K562 (cell line): ENCODE measurements at regions not wholly inside any gene's neighbourhood (a gene's known extent, or its start where the extent isn't known, plus 50 kb on each side); places are given as distances from the start of the nearest gene placed in this dataset.
A peak's percentile ranks its signal among the peaks of the same experiment; 100 is the strongest.

Experiments
- ATAC-seq: fragments of 200-7000 bp; cut with Tn5 transposase; 3 replicates; pipeline ENCODE4 v1.9.1; 2020; ENCODE audit warnings: moderate library complexity
- BruUV-seq: library from RNA; stranded (reverse); fragments of 400-500 nt; replicated peaks from 2 replicates; lab custom pipeline; 2021; lab: Mats Ljungman, UMichigan
- CTCF ChIA-PET: fragments of 300-600 bp; formaldehyde crosslinking; extraction: SDS; loops from one replicate; lab custom pipeline; 2021; ENCODE audit warnings: low intra/inter-chr PET ratio; lab: Yijun Ruan, JAX
- POLR2A ChIA-PET: fragments of 300-600, 350-650 bp; sonication (Branson Sonifier 250); formaldehyde crosslinking; extraction: SDS; loops from one replicate; lab custom pipeline; 2021; ENCODE audit warnings: antibody characterized with exemption, inconsistent platforms; lab: Yijun Ruan, JAX
- DNase-seq, 4 experiments: peaks; one replicate each; pipeline versions ENCODE4 v3.0.0 to v3.0.0-alpha.2; 2011 to 2018; ENCODE audit warnings: low spot score in 3 of 4, mixed read lengths in 3 of 4; ENCODE audit errors: extremely low read depth in 1 of 4
- FAIRE-seq: peaks from 2 replicates; lab custom pipeline; 2011; peaks lifted over from hg19 to GRCh38; lab: Jason Lieb, UNC
- H2AFZ ChIP-seq: 2 replicates; pipeline ENCODE4 v1.6.0; 2011; ENCODE audit warnings: low read depth, low read length, control low read depth, inconsistent platforms
- H3K27ac ChIP-seq: fragments of 200-600 bp; 3 replicates; pipeline ENCODE4 v1.8.0; 2011; ENCODE audit warnings: low read depth, mild to moderate bottlenecking, control low read depth, inconsistent platforms, low read length, moderate library complexity, mixed read lengths; ENCODE audit errors: extremely low read depth
- H3K27me3 ChIP-seq, 2 experiments: fragments of 300-600 bp in 1 of 2; 2 replicates in 1 of 2; 3 replicates in 1 of 2; pipeline versions ENCODE4 v1.6.0 to v1.8.0; 2011; ENCODE audit warnings: inconsistent platforms in 2 of 2, low read length in 2 of 2, mild to moderate bottlenecking in 1 of 2, mixed read lengths in 1 of 2, moderate library complexity in 1 of 2; ENCODE audit not compliant: control insufficient read depth in 2 of 2, insufficient read depth in 2 of 2
- H3K36me3 ChIP-seq: fragments of 300-600 bp; 3 replicates; pipeline ENCODE4 v1.8.0; 2011; ENCODE audit warnings: mild to moderate bottlenecking, low read length, inconsistent platforms; ENCODE audit not compliant: control insufficient read depth, insufficient read depth
- H3K4me1 ChIP-seq, 2 experiments: fragments of 200-600 bp in 1 of 2; replicated peaks in 1 of 2; 2 replicates in 1 of 2; 3 replicates in 1 of 2; pipeline versions ENCODE4 v1.5.1 to v1.8.0; 2011; ENCODE audit warnings: inconsistent platforms in 2 of 2, low read length in 2 of 2, mild to moderate bottlenecking in 1 of 2, mixed read lengths in 1 of 2, moderate library complexity in 1 of 2; ENCODE audit not compliant: control insufficient read depth in 2 of 2, insufficient read depth in 2 of 2
- H3K4me2 ChIP-seq: 2 replicates; pipeline ENCODE4 v1.6.1; 2011; ENCODE audit warnings: low read length, control low read depth, inconsistent platforms, mixed read lengths; ENCODE audit not compliant: insufficient read depth
- H3K4me3 ChIP-seq: fragments of 200-600 bp; sonication (generic), shearing (Covaris generic); 2 replicates; pipeline ENCODE4 v1.5.1; 2016; ENCODE audit warnings: control low read depth, inconsistent platforms
- H3K79me2 ChIP-seq: fragments of 200-600 bp; 3 replicates; pipeline ENCODE4 v1.8.0; 2011; ENCODE audit warnings: low read length, inconsistent platforms; ENCODE audit not compliant: control insufficient read depth, insufficient read depth
- H3K9ac ChIP-seq, 2 experiments: 2 replicates each; pipeline versions ENCODE4 v1.6.0 to v1.6.1; 2011; ENCODE audit warnings: low read depth in 2 of 2, low read length in 2 of 2, control low read depth in 1 of 2, inconsistent platforms in 1 of 2, mild to moderate bottlenecking in 1 of 2, mixed read lengths in 1 of 2; ENCODE audit not compliant: insufficient read depth in 1 of 2
- H3K9me1 ChIP-seq: one replicate; pipeline ENCODE4 v1.6.0; 2011; ENCODE audit warnings: inconsistent platforms, mild to moderate bottlenecking, low read length, moderate library complexity; ENCODE audit not compliant: control insufficient read depth, insufficient read depth
- H3K9me3 ChIP-seq: replicated peaks from 2 replicates; pipeline ENCODE4 v1.5.1; 2011; ENCODE audit warnings: low read depth, low read length, inconsistent platforms; ENCODE audit not compliant: control insufficient read depth, insufficient read depth
- H4K20me1 ChIP-seq: replicated peaks from 2 replicates; pipeline ENCODE4 v1.6.1; 2011; ENCODE audit warnings: low read length, inconsistent platforms, mixed read lengths; ENCODE audit not compliant: control insufficient read depth, insufficient read depth
- BHLHE40 ChIP-seq: IDR thresholded peaks from 2 replicates; pipeline ENCODE4 v1.6.1; 2011; ENCODE audit warnings: low read length, improper control_type of control experiment
- ZNF431 ChIP-seq: sonication (generic); formaldehyde crosslinking; IDR thresholded peaks from 2 replicates; pipeline ENCODE4 v1.8.0; 2022; ENCODE audit warnings: mild to moderate bottlenecking, missing genetic modification reagents
- ZNF583 ChIP-seq: fragments of 250-450 bp; sonication (Bioruptor Pico); IDR thresholded peaks from 2 replicates; pipeline ENCODE4 v1.4.0; 2020
- WGBS: fragments of 100-300 bp; shearing (Covaris generic); methylation state at CpG from one replicate; pipeline ENCODE4 v1.1.6; 2016; ENCODE audit warnings: low coverage, mixed read lengths; ENCODE audit not compliant: insufficient coverage; ENCODE audit errors: missing lambda C conversion rate; 5-methylcytosine and 5-hydroxymethylcytosine counted together
- in situ Hi-C: fragments of 300-500 bp; cut with MboI; formaldehyde crosslinking; loops from 4 replicates; pipeline ENCODE4 v1.15.0; 2018; ENCODE audit warnings: inconsistent platforms, mixed read lengths
- intact Hi-C: fragments of 100-400 bp; cut with micrococcal nuclease; formaldehyde crosslinking; loops from 2 replicates; pipeline ENCODE4 v1.14.2; 2022
- TF ChIP-seq, protein P1 (sequence below), 2 experiments: fragments of 450-650 bp; formaldehyde crosslinking in 1 of 2; IDR thresholded peaks; 2 replicates each; pipeline versions ENCODE4 v1.4.0 to v1.6.1; 2014 to 2020; ENCODE audit warnings: mild to moderate bottlenecking in 2 of 2, borderline replicate concordance in 1 of 2, low read depth in 1 of 2

- peaks cover 0 to 8% of the 10 kb centered on the region in 2 experiments; a peak in 3 of 5 replicates for H3K4me1 ChIP-seq
- no peak overlapping the region for H3K4me2 ChIP-seq
- no peaks in the 10 kb centered on the region for H3K36me3 ChIP-seq
- H3K79me2 ChIP-seq = no peaks in the 10 kb centered on the region
- intact Hi-C loops = no loop called here
- H3K9me1 ChIP-seq = no peaks in the 10 kb centered on the region
- 14% methylated on average over 8 of the region's 8 CpGs for WGBS
- H4K20me1 ChIP-seq = no peaks in the 10 kb centered on the region; the same call in 1 of the 2 replicates
- no peak overlapping the region for H2AFZ ChIP-seq
- no peak overlapping the region for H3K9ac ChIP-seq
- peaks cover 2 to 9% of the 10 kb centered on the region in 2 experiments; a peak in 2 of 5 replicates for H3K27me3 ChIP-seq
- no peaks in the 10 kb centered on the region for H3K9me3 ChIP-seq
- in situ Hi-C loops = no loop called here
- BruUV-seq = no TSS peak
- no peak overlapping the region for H3K27ac ChIP-seq
- ChIA-PET POLR2A (interaction anchor here (0.7 to 1.0 kb wide), 2 partner anchors 7 to 14 kb away, joined by 3 read pairs; no protein-coding TSS in a partner anchor), CTCF (no interaction called here)
- DNase-seq = no peak
- no peak overlapping the region for H3K4me3 ChIP-seq
- no peak for TF ChIP-seq BHLHE40
- TF ChIP-seq ZNF431 (CRISPR knock-in tag) = peak; percentile 75; the same call in 1 of the 2 replicates
- no peak for FAIRE-seq
- ATAC-seq = no peak
Measured at GRCh38 chr22:27628341-27628740, 173.2 kb downstream of the MN1 start.

- Histone ChIP-seq H3K9me1 (no peaks in the 10 kb centered on the region), H3K79me2 (no peaks in the 10 kb centered on the region), H3K4me3 (no peak overlapping the region), H3K27ac (no peak overlapping the region), H4K20me1 (no peaks in the 10 kb centered on the region; the same call in 1 of the 2 replicates), H3K4me1 (peaks cover 0 to 9% of the 10 kb centered on the region in 2 experiments; a peak in 3 of 5 replicates), H3K36me3 (no peaks in the 10 kb centered on the region), H2AFZ (no peak overlapping the region), H3K9me3 (no peaks in the 10 kb centered on the region), H3K9ac (no peak overlapping the region), H3K27me3 (peaks cover 2 to 11% of the 10 kb centered on the region in 2 experiments; a peak in 4 of 5 replicates), H3K4me2 (no peak overlapping the region)
- WGBS = 20% methylated on average over 9 of the region's 9 CpGs
- ATAC-seq (no peak), FAIRE-seq (no peak), DNase-seq (no peak)
- CTCF ChIA-PET = no interaction called here
- in situ Hi-C loops = no loop called here
- no peak for TF ChIP-seq ZNF583
- TF ChIP-seq, protein P1, sequence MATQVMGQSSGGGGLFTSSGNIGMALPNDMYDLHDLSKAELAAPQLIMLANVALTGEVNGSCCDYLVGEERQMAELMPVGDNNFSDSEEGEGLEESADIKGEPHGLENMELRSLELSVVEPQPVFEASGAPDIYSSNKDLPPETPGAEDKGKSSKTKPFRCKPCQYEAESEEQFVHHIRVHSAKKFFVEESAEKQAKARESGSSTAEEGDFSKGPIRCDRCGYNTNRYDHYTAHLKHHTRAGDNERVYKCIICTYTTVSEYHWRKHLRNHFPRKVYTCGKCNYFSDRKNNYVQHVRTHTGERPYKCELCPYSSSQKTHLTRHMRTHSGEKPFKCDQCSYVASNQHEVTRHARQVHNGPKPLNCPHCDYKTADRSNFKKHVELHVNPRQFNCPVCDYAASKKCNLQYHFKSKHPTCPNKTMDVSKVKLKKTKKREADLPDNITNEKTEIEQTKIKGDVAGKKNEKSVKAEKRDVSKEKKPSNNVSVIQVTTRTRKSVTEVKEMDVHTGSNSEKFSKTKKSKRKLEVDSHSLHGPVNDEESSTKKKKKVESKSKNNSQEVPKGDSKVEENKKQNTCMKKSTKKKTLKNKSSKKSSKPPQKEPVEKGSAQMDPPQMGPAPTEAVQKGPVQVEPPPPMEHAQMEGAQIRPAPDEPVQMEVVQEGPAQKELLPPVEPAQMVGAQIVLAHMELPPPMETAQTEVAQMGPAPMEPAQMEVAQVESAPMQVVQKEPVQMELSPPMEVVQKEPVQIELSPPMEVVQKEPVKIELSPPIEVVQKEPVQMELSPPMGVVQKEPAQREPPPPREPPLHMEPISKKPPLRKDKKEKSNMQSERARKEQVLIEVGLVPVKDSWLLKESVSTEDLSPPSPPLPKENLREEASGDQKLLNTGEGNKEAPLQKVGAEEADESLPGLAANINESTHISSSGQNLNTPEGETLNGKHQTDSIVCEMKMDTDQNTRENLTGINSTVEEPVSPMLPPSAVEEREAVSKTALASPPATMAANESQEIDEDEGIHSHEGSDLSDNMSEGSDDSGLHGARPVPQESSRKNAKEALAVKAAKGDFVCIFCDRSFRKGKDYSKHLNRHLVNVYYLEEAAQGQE (IDR thresholded peaks at IDR 0.05; ENCODE audit: borderline replicate concordance) = peak; percentile 83
- TF ChIP-seq, protein P1 (CRISPR knock-in tag; IDR thresholded peaks at IDR 0.05; ENCODE audit: low read depth) = no peak
- BruUV-seq = no TSS peak
- intact Hi-C loops = no loop called here
- POLR2A ChIA-PET = no interaction called here
Measured at GRCh38 chr22:27628891-27629631, 172.5 kb downstream of the MN1 start.
